GM23338 (cell line): ENCODE measurements at regions not wholly inside any gene's neighbourhood (a gene's known extent, or its start where the extent isn't known, plus 50 kb on each side); places are given as distances from the start of the nearest gene placed in this dataset.

Experiments
- ATAC-seq: fragments of 200-7000 bp; cut with Tn5 transposase; 3 replicates; pipeline ENCODE4 v1.9.1; 2020
- DNase-seq: peaks from one replicate; pipeline ENCODE4 v3.0.0-alpha.2; 2015; ENCODE audit warnings: low spot score
- H2AFZ ChIP-seq: fragments of 200-600 bp; sonication (generic); 2 replicates; pipeline ENCODE4 v1.8.0; 2016; ENCODE audit warnings: antibody characterized with exemption, mild to moderate bottlenecking, moderate library complexity
- H3F3A ChIP-seq: fragments of 200-600 bp; sonication (generic); replicated peaks from 2 replicates; pipeline ENCODE4 v1.8.0; 2017; ENCODE audit warnings: antibody characterized with exemption, mixed run types, low read depth
- H3K27ac ChIP-seq: fragments of 200-600 bp; sonication (generic); 2 replicates; pipeline ENCODE4 v1.6.1; 2016; ENCODE audit warnings: low read depth
- H3K27me3 ChIP-seq: fragments of 200-600 bp; sonication (generic); 2 replicates; pipeline ENCODE4 v1.8.0; 2016; ENCODE audit warnings: mild to moderate bottlenecking, mixed run types, moderate library complexity; ENCODE audit not compliant: insufficient read depth
- H3K36me3 ChIP-seq: fragments of 200-600 bp; sonication (generic); 2 replicates; pipeline ENCODE4 v1.8.0; 2016; ENCODE audit warnings: mild to moderate bottlenecking; ENCODE audit not compliant: insufficient read depth
- H3K4me1 ChIP-seq: fragments of 200-600 bp; sonication (generic); 2 replicates; pipeline ENCODE4 v1.8.0; 2016; ENCODE audit warnings: mild to moderate bottlenecking, moderate library complexity; ENCODE audit not compliant: insufficient read depth
- H3K4me2 ChIP-seq: fragments of 200-600 bp; sonication (generic); 2 replicates; pipeline ENCODE4 v1.7.1; 2017; ENCODE audit warnings: mixed run types
- H3K4me3 ChIP-seq: fragments of 200-600 bp; sonication (generic); 2 replicates; pipeline ENCODE4 v1.6.1; 2016; ENCODE audit warnings: mixed run types
- H3K79me2 ChIP-seq: fragments of 200-600 bp; sonication (generic); replicated peaks from 2 replicates; pipeline ENCODE4 v1.8.0; 2017; ENCODE audit warnings: mild to moderate bottlenecking; ENCODE audit not compliant: insufficient read depth
- H3K9me2 ChIP-seq: fragments of 200-600 bp; sonication (generic); 2 replicates; pipeline ENCODE4 v1.8.0; 2017; ENCODE audit not compliant: insufficient read depth
- H4K20me1 ChIP-seq: fragments of 200-600 bp; sonication (generic); replicated peaks from 2 replicates; pipeline ENCODE4 v1.8.0; 2017; ENCODE audit warnings: mild to moderate bottlenecking; ENCODE audit not compliant: insufficient read depth
- H3K27ac Mint-ChIP-seq: 2 replicates; pipeline ENCODE4 v1.8.0; 2020; ENCODE audit warnings: inconsistent platforms, mild to moderate bottlenecking, moderate library complexity, mixed read lengths
- H3K27me3 Mint-ChIP-seq: 3 replicates; pipeline ENCODE4 v1.8.0; 2022; ENCODE audit warnings: low read depth, mild to moderate bottlenecking, moderate library complexity, mixed read lengths, inconsistent platforms; ENCODE audit not compliant: insufficient read depth, poor library complexity
- H3K36me3 Mint-ChIP-seq: 3 replicates; pipeline ENCODE4 v1.8.0; 2021; ENCODE audit warnings: low read depth, mild to moderate bottlenecking, inconsistent platforms, moderate library complexity, mixed read lengths
- H3K4me1 Mint-ChIP-seq: 3 replicates; pipeline ENCODE4 v1.8.0; 2020; ENCODE audit warnings: mild to moderate bottlenecking, inconsistent platforms, mixed read lengths
- H3K4me3 Mint-ChIP-seq: 3 replicates; pipeline ENCODE4 v1.8.0; 2021; ENCODE audit warnings: moderate library complexity, mild to moderate bottlenecking, inconsistent platforms, mixed read lengths
- H3K9me3 Mint-ChIP-seq: 3 replicates; pipeline ENCODE4 v1.8.0; 2020; ENCODE audit warnings: moderate library complexity, mild to moderate bottlenecking, inconsistent platforms, mixed read lengths
- CREB1 ChIP-seq: fragments of 250-450 bp; sonication (Bioruptor Pico); IDR thresholded peaks from 2 replicates; pipeline ENCODE4 v1.5.0; 2020; ENCODE audit warnings: low read depth, mild to moderate bottlenecking, moderate library complexity
- EZH2 ChIP-seq: fragments of 200-600 bp; sonication (generic); IDR thresholded peaks from one replicate; pipeline ENCODE4 v1.8.0; 2017; ENCODE audit warnings: antibody characterized with exemption, mild to moderate bottlenecking, low read depth; ENCODE audit not compliant: unreplicated experiment
- EZH2phosphoT487 ChIP-seq: fragments of 200-600 bp; sonication (generic); IDR thresholded peaks from one replicate; pipeline ENCODE4 v1.8.1; 2018; ENCODE audit warnings: antibody characterized with exemption; ENCODE audit not compliant: unreplicated experiment
- JUNB ChIP-seq: IDR thresholded peaks from one replicate; pipeline ENCODE4 v1.6.1; 2016; ENCODE audit warnings: antibody characterized with exemption; ENCODE audit not compliant: unreplicated experiment
- POLR2AphosphoS5 ChIP-seq: IDR thresholded peaks from 2 replicates; pipeline ENCODE4 v1.6.1; 2016; ENCODE audit warnings: antibody characterized with exemption, low read depth
- REST ChIP-seq: IDR thresholded peaks from one replicate; pipeline ENCODE4 v1.6.1; 2018; ENCODE audit warnings: antibody characterized with exemption; ENCODE audit not compliant: unreplicated experiment
- STAT1 ChIP-seq: IDR thresholded peaks from one replicate; pipeline ENCODE4 v1.6.1; 2016; ENCODE audit warnings: antibody characterized with exemption; ENCODE audit not compliant: unreplicated experiment
- ZNF114 ChIP-seq: fragments of 250-450 bp; sonication (Bioruptor Pico); IDR thresholded peaks from 2 replicates; pipeline ENCODE4 v1.5.0; 2020; ENCODE audit warnings: mild to moderate bottlenecking, moderate library complexity
- ZNF331 ChIP-seq: fragments of 250-450 bp; sonication (Bioruptor Pico); IDR thresholded peaks from 2 replicates; pipeline ENCODE4 v1.5.0; 2020; ENCODE audit warnings: low read depth, mild to moderate bottlenecking, moderate library complexity
- ZNF462 ChIP-seq: fragments of 250-450 bp; sonication (Bioruptor Pico); IDR thresholded peaks from 2 replicates; pipeline ENCODE4 v1.5.0; 2020; ENCODE audit warnings: mild to moderate bottlenecking, moderate library complexity
- TF ChIP-seq, protein P1 (sequence below), 2 experiments: fragments of 200-600 bp in 1 of 2; sonication (generic) in 1 of 2; conservative IDR thresholded peaks; 2 replicates each; pipeline versions ENCODE4 v1.5.1 to v1.6.1; 2016 to 2017; ENCODE audit warnings: antibody characterized with exemption in 2 of 2, low read depth in 2 of 2, mild to moderate bottlenecking in 2 of 2, moderate library complexity in 1 of 2

- Histone ChIP-seq H3K36me3 (no peaks in the 10 kb centered on the region), H3K4me1 (no peaks in the 10 kb centered on the region), H3F3A (no peaks in the 10 kb centered on the region), H4K20me1 (no peaks in the 10 kb centered on the region), H3K27ac (no peak overlapping the region), H3K79me2 (no peaks in the 10 kb centered on the region), H2AFZ (0 out of 2 replicates have a peak overlapping the region, but pooled peaks have one; percentile 21), H3K4me3 (no peak overlapping the region), H3K27me3 (no peaks in the 10 kb centered on the region), H3K4me2 (no peak overlapping the region), H3K9me2 (0 out of 2 replicates have a peak, but pooled peaks cover 4% of the 10 kb centered on the region)
- Mint-ChIP-seq H3K27ac (no peak overlapping the region), H3K9me3 (no peaks in the 10 kb centered on the region), H3K4me1 (no peaks in the 10 kb centered on the region), H3K36me3 (no peaks in the 10 kb centered on the region), H3K27me3 (no peaks in the 10 kb centered on the region), H3K4me3 (no peak overlapping the region)
- no peak for DNase-seq
- ATAC-seq, result no peak
- TF ChIP-seq ZNF331 (no peak), REST (no peak), STAT1 (no peak), EZH2 (no peak), JUNB (no peak), POLR2AphosphoS5 (no peak), ZNF114 (CRISPR knock-in tag) (no peak), EZH2phosphoT487 (no peak), CREB1 (CRISPR knock-in tag) (no peak)
These were observed 110.5 kb upstream of the CARMIL1 start for GRCh38 chr6:25168637-25169036.

GRCh38 chr6:25169553-25169952 is 109.6 kb upstream of the CARMIL1 start:
- H2AFZ ChIP-seq, result no peak overlapping the region
- 0 out of 2 replicates have a peak, but pooled peaks cover 4% of the 10 kb centered on the region for H3K9me2 ChIP-seq
- H3K4me1 ChIP-seq, result no peaks in the 10 kb centered on the region
- ATAC-seq (no peak), DNase-seq (no peak)
- no peaks in the 10 kb centered on the region for H3K27me3 ChIP-seq
- H3K4me2 ChIP-seq, result no peak overlapping the region
- no peaks in the 10 kb centered on the region for H3K36me3 Mint-ChIP-seq
- H3K27ac ChIP-seq, result no peak overlapping the region
- no peaks in the 10 kb centered on the region for H3K79me2 ChIP-seq
- no peaks in the 10 kb centered on the region for H3K9me3 Mint-ChIP-seq
- no peak overlapping the region for H3K4me3 Mint-ChIP-seq
- no peaks in the 10 kb centered on the region for H3K36me3 ChIP-seq
- no peaks in the 10 kb centered on the region for H3K4me1 Mint-ChIP-seq
- no peaks in the 10 kb centered on the region for H3K27me3 Mint-ChIP-seq
- no peak overlapping the region for H3K27ac Mint-ChIP-seq
- H3K4me3 ChIP-seq, result no peak overlapping the region
- no peaks in the 10 kb centered on the region for H4K20me1 ChIP-seq
- no peaks in the 10 kb centered on the region for H3F3A ChIP-seq
- TF ChIP-seq STAT1, result no peak
- TF ChIP-seq EZH2, result no peak
- TF ChIP-seq ZNF462, result no peak
- TF ChIP-seq JUNB, result no peak
- TF ChIP-seq, protein P1, sequence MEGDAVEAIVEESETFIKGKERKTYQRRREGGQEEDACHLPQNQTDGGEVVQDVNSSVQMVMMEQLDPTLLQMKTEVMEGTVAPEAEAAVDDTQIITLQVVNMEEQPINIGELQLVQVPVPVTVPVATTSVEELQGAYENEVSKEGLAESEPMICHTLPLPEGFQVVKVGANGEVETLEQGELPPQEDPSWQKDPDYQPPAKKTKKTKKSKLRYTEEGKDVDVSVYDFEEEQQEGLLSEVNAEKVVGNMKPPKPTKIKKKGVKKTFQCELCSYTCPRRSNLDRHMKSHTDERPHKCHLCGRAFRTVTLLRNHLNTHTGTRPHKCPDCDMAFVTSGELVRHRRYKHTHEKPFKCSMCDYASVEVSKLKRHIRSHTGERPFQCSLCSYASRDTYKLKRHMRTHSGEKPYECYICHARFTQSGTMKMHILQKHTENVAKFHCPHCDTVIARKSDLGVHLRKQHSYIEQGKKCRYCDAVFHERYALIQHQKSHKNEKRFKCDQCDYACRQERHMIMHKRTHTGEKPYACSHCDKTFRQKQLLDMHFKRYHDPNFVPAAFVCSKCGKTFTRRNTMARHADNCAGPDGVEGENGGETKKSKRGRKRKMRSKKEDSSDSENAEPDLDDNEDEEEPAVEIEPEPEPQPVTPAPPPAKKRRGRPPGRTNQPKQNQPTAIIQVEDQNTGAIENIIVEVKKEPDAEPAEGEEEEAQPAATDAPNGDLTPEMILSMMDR (conservative IDR thresholded peaks at IDR 0.05; ENCODE audit: low read depth in 2 of 2), result no peak
